DMS53 (cell line): ENCODE measurements at regions not wholly inside any gene's neighbourhood (a gene's known extent, or its start where the extent isn't known, plus 50 kb on each side); places are given as distances from the start of the nearest gene placed in this dataset.
"Not testable (repeated sequence)": the region's sequence is repeated elsewhere in the genome, so short reads cannot be mapped to it uniquely, and the experiment has no call there.

Experiments
- DNase-seq: peaks from one replicate; lab custom pipeline; 2025; lab: John Stamatoyannopoulos, UW

GRCh38 chr10:6729071-6729774 is 149.1 kb upstream of the PRKCQ start:
- DNase-seq: no peak

- no peak for DNase-seq
Measured at GRCh38 chr10:6726924-6727323, 146.8 kb upstream of the PRKCQ start.

- no peak for DNase-seq
Measured at GRCh38 chr10:6722616-6723004, 142.5 kb upstream of the PRKCQ start.

- DNase-seq: no peak
Measured at GRCh38 chr10:6721964-6722615, 142.0 kb upstream of the PRKCQ start.

- no peak for DNase-seq
Measured at GRCh38 chr10:6721480-6721879, 141.4 kb upstream of the PRKCQ start.

DNA sequence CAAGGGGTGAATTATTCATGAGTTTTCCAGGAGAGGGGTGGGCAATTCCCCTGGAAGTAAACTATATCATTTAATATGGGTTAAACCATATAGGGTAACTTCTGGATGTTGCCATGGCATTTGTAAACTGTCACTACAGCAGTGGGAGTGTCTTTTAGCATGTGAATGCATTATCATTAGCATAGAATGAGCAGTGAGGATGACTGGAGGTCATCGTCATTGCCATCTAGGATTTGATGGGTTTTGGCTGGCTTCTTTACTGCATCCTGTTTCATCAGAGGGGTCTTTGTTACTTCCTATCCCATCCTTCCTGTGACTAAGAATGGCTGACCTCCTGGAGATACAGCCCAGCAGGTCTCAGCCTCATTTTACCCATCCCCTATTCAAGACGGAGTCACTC is 139.5 kb upstream of the PRKCQ start:
- DNase-seq: no peak

DNA sequence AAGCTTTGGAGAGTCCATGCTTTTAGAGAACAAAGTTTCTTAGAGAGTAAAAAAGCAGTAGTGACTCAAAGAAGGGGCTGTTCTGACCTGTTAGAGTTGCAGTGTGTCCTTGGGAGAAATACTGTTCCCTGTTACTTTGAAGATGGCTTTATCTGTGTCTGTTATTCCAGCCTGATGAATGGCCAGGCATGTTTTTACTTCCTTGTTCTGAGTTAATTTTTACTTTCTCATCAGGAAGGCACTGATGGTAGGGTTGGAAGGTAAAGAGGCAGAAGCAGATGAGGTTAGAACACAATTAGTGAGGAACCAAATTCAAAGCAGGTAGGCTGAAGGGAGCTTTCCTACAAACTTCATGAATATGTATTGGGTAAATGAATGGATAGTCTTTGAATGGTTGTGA is 138.5 kb upstream of the PRKCQ start:
- DNase-seq: no peak

GRCh38 chr10:6716516-6716915 is 136.4 kb upstream of the PRKCQ start:
- no peak for DNase-seq

GRCh38 chr10:6713716-6714115 is 133.6 kb upstream of the PRKCQ start:
- DNase-seq: no peak

GRCh38 chr10:6713120-6713519 is 133.0 kb upstream of the PRKCQ start:
- no peak for DNase-seq

DNA sequence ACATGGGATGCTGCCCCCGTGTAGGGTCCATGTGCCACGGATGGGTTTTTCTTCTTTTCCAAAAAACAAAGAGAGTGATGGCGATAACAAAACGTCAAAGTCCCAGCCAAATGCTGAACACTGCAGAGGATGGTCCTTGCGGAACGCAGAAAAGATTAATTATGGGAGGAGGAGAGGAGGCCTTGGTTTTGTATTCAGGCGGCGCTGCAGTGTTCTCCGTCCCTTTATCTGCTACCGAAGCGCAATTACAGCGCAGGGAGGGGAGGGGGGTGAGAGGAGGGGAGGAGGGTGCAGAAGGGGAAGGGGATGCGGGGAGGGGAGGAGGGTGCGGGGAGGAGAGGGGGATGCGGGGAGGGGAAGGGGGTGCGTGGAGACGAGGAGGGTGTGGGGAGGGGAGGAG is 131.8 kb upstream of the PRKCQ start:
- DNase-seq: no peak

- no peak for DNase-seq
Measured at GRCh38 chr10:6711408-6711841, 131.3 kb upstream of the PRKCQ start.

DNA sequence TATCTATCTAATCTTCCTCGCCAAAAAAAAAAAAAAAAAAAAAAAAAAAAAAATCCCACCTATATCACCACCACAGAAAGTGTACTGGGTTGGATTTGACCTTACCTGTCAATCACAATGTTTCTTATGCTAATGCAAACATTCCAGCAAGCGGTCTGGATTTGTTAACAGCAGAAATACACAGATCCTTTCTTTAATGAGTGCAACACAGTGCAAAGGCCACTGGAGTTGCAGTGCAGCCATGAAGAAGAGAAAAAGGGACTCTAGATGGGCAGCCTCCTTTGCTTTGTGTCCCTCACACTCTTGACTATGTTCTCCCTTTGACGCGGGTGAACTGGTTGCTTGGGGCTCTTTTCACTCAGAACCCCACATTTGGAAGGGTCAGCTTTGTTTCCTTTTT is 127.3 kb upstream of the PRKCQ start:
- no peak for DNase-seq

DNA sequence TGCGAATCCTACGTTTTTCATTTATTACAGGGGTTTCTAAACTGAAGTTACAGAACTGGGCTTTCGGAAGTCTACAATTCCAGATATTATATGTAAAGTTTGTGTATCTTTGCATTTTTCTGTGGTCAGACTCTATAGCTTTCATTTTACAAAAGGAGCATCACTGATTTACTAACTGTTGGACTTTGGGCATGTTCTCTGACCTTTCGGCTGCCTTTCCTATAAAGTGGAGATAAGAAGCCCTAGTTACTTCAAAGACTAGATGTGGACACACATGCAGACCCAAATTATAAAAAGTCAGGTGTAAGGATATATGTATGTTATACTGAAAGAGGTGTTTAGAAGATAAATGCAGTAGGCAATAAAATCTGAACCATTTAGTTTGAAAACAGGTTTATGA is 126.6 kb upstream of the PRKCQ start:
- DNase-seq: no peak

DNA sequence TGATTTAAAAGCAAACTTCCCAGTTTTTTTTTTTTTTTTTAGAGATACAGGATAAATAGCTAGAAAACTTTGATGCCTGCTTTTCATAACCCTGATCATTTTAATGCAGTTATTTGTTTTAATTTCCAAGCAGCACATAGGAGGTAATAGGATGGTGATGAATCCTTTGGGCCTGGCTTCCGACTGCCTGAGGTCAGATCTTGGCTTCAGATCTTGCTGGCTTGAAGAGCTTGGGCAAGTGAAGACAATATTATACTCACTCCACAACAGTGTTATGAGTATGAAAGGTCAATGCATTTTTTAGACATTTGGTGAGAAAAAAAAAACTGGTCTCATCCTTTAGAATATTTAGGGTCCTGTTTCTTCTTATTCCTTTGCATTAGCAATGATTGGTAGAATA is 124.8 kb upstream of the PRKCQ start:
- no peak for DNase-seq

DNA sequence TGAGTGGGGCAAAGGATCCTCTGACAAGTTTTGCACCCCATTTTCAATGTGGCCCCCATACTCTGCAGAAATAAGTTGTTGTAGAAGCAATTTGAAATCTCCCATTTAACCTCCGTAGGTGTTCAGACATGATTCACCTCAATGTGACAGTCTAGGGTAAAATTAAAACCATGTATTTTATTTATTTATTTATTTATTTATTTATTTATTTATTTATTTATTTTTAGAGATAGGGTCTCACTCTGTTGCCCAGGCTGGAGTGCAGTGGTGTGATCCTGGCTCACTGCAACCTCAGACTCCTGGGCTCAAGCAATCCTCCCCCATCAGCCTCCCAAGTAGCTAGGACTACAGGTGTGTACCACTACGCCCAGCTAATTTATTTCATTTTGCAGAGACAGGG is 122.8 kb upstream of the PRKCQ start:
- DNase-seq: not testable (repeated sequence)

GRCh38 chr10:6702030-6702429 is 122.0 kb upstream of the PRKCQ start:
- no peak for DNase-seq

DNA sequence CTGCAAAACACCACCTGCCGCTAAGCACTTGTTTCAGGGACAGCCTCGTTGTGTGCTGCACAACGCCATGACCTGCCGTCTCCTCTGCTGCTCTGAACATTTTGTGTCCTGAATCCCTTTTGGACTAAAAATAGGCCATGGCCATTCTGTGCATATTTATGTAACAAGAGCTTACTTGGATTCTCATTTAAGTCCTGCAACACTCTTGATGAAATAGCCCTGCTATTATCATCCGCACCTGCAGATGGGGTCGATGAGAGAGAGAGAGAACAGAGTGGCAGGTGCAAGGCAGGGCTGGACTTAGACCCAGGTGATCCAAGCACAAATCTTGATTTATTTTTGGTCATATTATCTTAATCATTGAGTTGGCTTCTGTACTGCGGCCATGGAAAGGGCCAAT is 121.2 kb upstream of the PRKCQ start:
- DNase-seq: no peak

GRCh38 chr10:6700066-6700465 is 120.0 kb upstream of the PRKCQ start:
- DNase-seq: no peak

DNA sequence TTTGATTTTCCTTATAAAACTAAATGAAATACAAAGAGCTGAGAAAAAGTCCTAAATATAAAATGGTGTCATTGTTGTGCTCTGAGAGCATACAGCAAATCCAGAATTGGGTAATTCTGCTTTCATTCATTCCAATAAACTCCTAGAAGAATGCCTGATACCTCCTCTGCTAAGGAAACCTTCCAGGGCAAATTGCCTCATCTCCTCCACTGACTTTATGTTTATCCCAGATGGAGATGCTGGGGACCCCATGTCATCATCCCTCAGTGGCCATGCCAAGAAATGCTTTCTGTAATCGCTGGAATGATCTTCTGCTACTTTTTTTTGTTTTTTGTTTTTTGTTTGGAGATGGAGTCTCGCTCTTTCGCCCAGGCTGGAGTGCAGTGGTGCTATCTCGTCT is 119.3 kb upstream of the PRKCQ start:
- no peak for DNase-seq

DNA sequence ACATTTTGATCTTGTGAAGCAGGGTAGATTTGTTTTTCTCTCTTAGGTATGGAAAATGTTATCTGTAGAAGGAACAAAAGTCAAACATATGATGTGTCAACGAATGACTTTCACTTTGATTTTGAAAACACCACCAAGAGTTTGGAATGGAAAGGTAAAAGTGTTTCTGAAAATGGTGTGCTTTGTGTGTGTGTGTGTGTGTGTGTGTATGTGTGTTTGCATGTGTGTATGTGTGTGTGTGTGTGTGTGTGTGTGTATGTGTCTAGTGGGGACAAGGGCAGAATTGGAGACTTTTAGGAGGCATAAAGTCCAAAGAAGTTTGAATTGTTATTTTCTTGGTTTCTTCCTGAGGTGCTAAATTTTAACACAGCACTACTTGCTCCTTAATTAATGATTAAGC is 115.4 kb upstream of the PRKCQ start:
- DNase-seq: no peak

- DNase-seq: peak; percentile 13
Measured at GRCh38 chr10:6694447-6695140, 114.5 kb upstream of the PRKCQ start.

- DNase-seq: no peak
Measured at GRCh38 chr10:6692856-6693255, 112.8 kb upstream of the PRKCQ start.
